BE2C (cell line): ENCODE measurements at regions not wholly inside any gene's neighbourhood (a gene's known extent, or its start where the extent isn't known, plus 50 kb on each side); places are given as distances from the start of the nearest gene placed in this dataset.

Experiments
- DNase-seq: peaks from one replicate; pipeline ENCODE4 v3.0.0-alpha.2; 2020
- H3K27me3 ChIP-seq: fragments of 250-450 bp; sonication (Bioruptor Pico); 2 replicates; pipeline ENCODE4 v1.5.1; 2020; ENCODE audit warnings: mild to moderate bottlenecking
- H3K36me3 ChIP-seq: fragments of 250-450 bp; sonication (Bioruptor Pico); 2 replicates; pipeline ENCODE4 v1.5.1; 2020; ENCODE audit warnings: mild to moderate bottlenecking
- H3K4me1 ChIP-seq: fragments of 250-450 bp; sonication (Bioruptor Pico); 2 replicates; pipeline ENCODE4 v1.5.1; 2020
- H3K4me3 ChIP-seq: 2 replicates; pipeline ENCODE4 v1.5.1; 2011; ENCODE audit warnings: low read depth, low read length
- H3K9me3 ChIP-seq: fragments of 250-450 bp; sonication (Bioruptor Pico); 2 replicates; pipeline ENCODE4 v1.5.1; 2020
- TF ChIP-seq, protein P1 (sequence below): IDR thresholded peaks from 2 replicates; pipeline ENCODE4 v1.5.1; 2012; ENCODE audit warnings: mild to moderate bottlenecking, low read depth, low read length

DNA sequence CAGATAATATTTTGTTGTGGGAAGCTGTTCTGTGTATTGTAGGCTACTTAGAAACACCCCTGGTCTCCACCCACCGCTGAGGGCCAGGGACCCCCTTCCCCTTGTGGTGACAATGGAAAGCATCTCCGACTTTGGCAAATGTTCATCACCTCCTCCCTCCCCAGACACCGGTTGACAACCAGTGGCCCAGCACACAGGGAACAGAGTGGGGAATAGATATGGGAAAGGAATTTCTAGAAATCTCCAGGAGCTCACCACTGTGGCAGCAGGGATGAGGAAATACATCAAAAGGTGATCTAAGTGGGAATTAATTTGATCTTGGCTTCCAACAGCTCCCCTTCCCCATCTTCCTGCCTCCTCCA is 257.3 kb upstream of the FOXQ1 start:
- no peaks in the 10 kb centered on the region for H3K36me3 ChIP-seq
- no peak overlapping the region for H3K4me3 ChIP-seq
- H3K9me3 ChIP-seq = no peaks in the 10 kb centered on the region
- H3K4me1 ChIP-seq = no peaks in the 10 kb centered on the region
- no peak for DNase-seq
- peaks cover 5% of the 10 kb centered on the region; the same call in 1 of the 2 replicates for H3K27me3 ChIP-seq
- TF ChIP-seq, protein P1, sequence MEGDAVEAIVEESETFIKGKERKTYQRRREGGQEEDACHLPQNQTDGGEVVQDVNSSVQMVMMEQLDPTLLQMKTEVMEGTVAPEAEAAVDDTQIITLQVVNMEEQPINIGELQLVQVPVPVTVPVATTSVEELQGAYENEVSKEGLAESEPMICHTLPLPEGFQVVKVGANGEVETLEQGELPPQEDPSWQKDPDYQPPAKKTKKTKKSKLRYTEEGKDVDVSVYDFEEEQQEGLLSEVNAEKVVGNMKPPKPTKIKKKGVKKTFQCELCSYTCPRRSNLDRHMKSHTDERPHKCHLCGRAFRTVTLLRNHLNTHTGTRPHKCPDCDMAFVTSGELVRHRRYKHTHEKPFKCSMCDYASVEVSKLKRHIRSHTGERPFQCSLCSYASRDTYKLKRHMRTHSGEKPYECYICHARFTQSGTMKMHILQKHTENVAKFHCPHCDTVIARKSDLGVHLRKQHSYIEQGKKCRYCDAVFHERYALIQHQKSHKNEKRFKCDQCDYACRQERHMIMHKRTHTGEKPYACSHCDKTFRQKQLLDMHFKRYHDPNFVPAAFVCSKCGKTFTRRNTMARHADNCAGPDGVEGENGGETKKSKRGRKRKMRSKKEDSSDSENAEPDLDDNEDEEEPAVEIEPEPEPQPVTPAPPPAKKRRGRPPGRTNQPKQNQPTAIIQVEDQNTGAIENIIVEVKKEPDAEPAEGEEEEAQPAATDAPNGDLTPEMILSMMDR = no peak

DNA sequence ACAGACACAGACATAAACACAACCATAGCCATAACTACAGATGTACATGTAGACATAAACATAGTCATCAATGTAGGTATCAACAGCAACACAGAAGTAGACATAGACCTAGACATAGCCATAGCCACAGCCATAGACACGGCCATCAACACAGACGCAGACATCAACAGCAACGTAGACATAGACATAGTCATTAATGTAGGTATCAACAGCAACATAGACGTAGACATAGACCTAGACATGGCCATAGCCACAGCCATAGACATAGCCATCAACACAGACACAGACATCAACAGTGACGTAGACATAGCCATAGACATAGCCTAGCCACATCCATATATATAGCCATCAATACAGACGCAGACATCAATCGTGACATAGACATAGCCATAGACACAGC is 258.3 kb upstream of the FOXQ1 start:
- H3K27me3 ChIP-seq = peaks cover 5% of the 10 kb centered on the region; the same call in 1 of the 2 replicates
- no peaks in the 10 kb centered on the region for H3K4me1 ChIP-seq
- H3K4me3 ChIP-seq = no peak overlapping the region
- TF ChIP-seq, protein P1 = no peak
- DNase-seq = no peak
- H3K36me3 ChIP-seq = no peaks in the 10 kb centered on the region
- no peaks in the 10 kb centered on the region for H3K9me3 ChIP-seq

DNA sequence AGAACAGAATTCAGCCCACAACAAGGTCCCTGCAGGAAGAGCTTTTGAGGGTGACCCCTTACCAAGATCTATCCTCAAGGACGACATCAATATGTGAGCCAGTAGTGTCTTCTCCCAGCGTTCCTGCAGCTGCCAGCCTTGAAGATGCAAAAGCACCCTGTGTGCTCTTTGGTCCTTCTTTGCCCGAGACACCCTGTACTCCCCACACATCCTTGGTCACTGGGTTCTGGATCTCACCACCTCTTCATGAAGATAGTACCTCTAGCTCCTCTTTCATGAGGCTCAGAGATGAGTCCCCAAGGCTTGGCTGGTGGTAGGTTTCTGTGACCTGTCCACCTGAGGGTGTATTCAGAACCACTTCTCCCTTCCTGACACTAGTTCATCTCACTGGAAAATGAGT is 259.6 kb upstream of the FOXQ1 start:
- no peaks in the 10 kb centered on the region for H3K36me3 ChIP-seq
- no peak overlapping the region for H3K4me3 ChIP-seq
- H3K9me3 ChIP-seq = no peaks in the 10 kb centered on the region
- no peaks in the 10 kb centered on the region for H3K4me1 ChIP-seq
- DNase-seq = no peak
- no peaks in the 10 kb centered on the region for H3K27me3 ChIP-seq
- TF ChIP-seq, protein P1 = no peak

DNA sequence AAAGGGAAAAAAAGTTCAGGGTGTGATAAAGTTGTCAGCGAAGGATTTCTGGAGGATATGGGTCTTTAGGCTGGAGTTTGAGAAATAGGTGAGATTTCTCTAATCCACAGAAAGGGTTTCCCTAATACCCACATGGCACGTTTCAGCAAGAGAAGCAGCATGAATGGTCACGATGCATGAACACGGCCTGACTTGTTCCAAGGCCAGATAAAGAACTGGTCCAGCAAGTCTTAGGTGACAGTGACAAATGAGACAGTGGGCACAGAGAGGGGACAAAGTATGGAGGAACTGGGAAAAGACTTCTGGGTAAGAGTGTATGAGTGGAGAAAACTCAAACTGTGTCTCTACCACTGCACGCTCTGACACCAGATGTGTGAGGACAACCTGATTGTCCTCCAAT is 262.0 kb upstream of the FOXQ1 start:
- Histone ChIP-seq H3K4me3 (no peak overlapping the region), H3K36me3 (no peaks in the 10 kb centered on the region), H3K4me1 (no peaks in the 10 kb centered on the region), H3K9me3 (no peaks in the 10 kb centered on the region), H3K27me3 (peaks cover 2% of the 10 kb centered on the region; the same call in 1 of the 2 replicates)
- DNase-seq = no peak
- TF ChIP-seq, protein P1 = no peak

DNA sequence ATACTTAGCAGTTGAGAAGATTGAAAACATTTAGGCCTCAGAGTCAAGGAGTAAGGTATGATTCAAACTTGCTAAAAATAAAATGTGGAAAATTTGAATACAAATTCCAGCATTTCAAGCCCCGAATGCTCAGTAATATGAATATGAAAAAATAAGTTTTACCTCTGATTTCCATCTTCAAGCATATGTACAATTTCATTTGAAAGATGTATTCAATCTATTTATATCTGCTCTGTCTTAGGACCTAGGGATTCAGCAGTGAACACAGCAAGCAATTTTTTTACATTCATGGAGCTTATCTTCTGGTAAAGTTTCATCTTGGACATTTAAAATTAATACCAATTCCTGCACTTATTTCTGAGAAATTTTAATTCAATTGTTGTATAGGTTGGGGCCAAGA is 262.7 kb upstream of the FOXQ1 start:
- Histone ChIP-seq H3K27me3 (peaks cover 2% of the 10 kb centered on the region; the same call in 1 of the 2 replicates), H3K36me3 (no peaks in the 10 kb centered on the region), H3K4me1 (no peaks in the 10 kb centered on the region), H3K9me3 (no peaks in the 10 kb centered on the region), H3K4me3 (no peak overlapping the region)
- TF ChIP-seq, protein P1 = no peak
- DNase-seq = no peak

DNA sequence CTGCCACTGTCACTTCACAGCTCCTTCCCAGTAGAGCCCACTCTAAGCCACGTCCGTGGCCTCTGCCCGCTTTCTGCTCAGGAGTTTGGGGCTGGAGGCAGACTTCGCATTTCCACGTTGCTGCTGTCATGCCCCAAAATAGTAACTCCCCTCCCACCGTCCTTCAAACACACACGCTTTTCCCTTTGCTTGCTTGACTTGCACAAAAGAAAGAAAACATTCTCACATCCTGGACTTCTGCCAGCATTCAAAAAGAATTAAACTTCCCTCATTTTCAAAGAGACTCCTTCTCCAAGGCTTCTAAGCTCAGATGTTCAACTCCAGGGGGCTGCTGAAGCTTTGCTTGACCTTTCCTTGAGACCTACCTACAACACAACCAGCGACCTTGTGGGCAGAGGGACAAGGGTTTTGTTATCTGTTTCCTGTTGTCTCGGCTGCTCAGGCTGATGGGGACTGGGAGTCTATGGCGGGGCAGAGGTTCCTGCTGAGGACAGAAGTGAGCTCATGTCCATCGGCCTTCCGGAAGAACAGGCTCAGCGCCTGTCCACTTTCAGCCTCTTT is 263.8 kb upstream of the FOXQ1 start:
- TF ChIP-seq, protein P1 = no peak
- peaks cover 8% of the 10 kb centered on the region; the same call in 1 of the 2 replicates for H3K27me3 ChIP-seq
- no peaks in the 10 kb centered on the region for H3K36me3 ChIP-seq
- H3K4me3 ChIP-seq = no peak overlapping the region
- H3K9me3 ChIP-seq = no peaks in the 10 kb centered on the region
- no peaks in the 10 kb centered on the region for H3K4me1 ChIP-seq
- DNase-seq = no peak
